GM19372 (cell line): ENCODE measurements at regions not wholly inside any gene's neighbourhood (a gene's known extent, or its start where the extent isn't known, plus 50 kb on each side); places are given as distances from the start of the nearest gene placed in this dataset.

Experiments used
- ATAC-seq: cut with Tn5 transposase; IDR thresholded peaks from one replicate; pipeline ENCODE4 v1.9.1; 2021; ENCODE audit warnings: mild to moderate bottlenecking, low read depth, moderate library complexity; ENCODE audit not compliant: unreplicated experiment

DNA sequence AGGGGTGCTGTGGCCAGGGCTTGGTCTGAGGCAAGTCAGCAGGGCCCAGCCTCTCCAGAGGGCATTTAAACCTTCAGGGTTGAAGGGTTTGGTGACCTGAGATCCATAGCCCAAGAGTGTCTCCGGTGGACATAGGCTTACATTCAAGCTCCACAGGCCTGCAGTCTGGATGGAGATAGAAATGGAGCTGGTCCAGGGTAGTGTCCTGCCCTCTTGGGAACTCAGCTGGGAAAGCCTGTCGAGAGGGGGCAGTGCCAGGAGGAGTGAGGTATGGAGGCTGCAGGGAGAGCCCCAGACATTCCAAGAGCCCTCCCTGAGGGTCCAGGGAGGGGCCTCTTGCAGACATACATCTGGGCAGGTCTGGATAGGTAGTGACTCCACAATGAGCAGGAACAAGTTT is 177.0 kb upstream of the MVB12B start:
- ATAC-seq: no peak

DNA sequence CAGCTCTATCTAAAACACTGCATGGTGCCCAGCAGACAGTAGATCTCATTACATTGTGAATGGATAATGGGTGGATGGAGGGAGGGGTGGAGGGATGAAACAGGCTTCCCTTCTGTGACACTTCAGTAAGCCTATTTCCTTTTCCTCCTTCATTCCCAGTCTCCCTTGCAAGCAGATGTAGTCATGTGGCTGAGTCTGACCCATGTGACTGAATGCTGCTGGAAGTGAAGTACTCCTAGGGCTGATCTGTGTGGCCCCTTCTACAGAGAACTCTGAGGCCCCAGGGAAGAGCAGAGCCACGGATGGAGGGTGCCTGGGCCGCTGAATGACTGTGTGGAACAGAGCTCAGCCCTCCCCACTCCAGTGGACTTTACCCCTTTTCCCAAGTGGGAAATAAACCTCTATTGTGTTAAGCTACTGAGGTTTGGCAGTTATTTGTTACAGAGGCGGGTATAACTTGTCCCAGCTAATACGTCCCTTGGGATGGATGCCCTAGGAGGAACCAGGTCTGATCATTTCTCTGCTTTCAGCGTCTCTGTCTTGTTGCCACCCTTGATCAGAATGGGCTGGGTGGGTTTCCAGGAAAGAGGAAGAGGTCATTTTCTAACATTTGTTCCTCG is 176.1 kb upstream of the MVB12B start:
- ATAC-seq: no peak

DNA sequence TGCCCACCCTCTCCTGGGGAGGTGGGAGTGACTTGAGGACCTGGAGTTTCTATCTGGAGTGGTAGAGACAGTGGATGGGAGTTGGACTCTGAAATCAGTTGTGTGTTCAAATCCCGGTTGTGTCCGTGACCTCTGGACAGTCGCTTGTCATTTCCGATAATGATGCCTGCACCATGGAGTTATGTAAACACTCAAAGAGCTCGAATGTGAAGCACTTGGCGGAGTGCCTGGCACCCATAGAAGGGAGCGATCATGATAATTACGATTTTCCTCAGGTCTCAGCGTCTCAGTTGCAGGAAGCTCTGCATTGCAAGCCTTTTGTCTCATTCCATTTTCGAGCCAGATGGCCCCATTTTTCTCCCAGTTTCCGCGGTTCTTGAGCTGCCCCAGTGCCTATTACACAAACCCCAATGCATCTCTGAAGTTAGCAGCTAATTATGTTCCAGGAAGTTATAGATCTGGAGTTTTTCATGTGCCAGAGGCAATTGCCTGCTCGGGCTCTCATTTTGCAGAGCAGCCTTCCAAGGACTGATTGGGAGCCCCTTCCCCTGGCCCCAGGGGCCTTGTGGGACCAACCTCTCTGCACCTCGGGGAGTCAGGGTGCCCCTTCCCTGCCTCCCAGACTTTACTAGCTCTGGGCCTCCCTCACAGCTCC is 175.5 kb upstream of the MVB12B start:
- no peak for ATAC-seq

DNA sequence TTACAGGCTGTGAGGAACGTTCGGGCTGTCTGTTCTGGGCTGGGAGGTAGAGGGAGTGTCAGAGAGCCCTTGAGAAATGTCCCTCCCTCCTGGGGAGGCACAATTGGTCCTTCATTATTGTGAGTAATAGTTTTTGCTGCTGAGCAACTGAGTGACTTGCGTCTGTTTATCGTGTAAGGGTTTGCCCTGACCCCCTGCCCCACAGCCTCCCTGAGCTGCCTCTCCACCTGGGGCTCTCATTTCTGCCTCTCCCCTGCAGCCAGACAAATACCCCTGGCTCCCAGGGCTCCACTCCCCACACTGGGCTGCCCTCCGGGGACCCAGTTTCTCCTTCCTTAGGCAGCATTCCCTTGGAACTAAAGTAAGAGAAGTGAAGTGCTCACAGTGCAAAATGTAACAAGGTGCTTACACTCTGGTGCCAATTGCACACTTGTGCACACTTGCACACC is 174.9 kb upstream of the MVB12B start:
- no peak for ATAC-seq

- no peak for ATAC-seq
Observed at GRCh38 chr9:126152622-126153362, 173.8 kb upstream of the MVB12B start.

DNA sequence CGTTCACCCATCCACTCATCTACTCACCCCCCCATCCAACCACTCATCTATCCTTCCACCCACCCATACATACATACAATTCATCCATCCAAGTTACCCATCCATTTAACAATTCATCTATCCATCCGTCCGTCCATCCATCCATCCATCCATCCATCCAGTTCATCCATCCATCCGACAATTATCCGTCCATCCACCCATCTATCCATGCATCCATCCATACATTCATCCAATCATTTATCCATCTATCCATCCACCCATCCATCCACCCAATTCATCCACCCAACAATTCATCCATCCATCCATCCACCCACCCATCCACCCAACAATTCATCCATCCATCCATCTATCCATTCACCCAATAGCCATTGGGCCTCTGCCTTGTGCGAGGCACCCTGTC is 173.2 kb upstream of the MVB12B start:
- ATAC-seq: no peak

DNA sequence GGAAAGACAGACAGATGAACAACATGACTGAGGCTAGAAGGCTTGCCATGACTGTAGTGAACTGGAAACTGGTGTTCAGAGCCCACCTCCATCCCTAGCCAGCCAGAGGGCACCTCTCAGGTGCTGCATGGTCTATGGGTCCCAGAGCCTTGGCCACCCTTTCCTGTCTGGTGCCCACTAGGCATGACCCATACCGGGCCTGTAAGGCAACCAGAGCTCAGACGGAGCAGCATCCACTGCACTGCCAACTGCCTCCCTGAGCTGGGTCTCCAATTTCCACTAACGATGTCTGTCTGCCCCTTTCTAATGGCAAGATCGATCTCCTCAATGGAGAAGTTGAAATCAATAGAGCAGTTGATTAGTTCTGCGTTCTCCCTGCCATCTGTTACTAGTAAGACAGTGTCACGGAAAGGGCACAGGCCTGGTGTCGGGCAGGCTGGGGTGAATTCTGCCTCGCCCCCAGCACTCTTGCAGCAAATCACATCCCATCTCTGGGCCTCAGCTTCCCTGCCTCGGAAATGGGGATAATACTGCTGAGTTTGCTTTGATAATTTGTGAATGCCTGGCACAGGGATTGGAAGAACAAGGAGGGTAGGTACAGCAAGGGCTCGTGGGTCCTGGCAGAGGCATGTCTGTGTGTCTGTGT is 172.3 kb upstream of the MVB12B start:
- no peak for ATAC-seq

DNA sequence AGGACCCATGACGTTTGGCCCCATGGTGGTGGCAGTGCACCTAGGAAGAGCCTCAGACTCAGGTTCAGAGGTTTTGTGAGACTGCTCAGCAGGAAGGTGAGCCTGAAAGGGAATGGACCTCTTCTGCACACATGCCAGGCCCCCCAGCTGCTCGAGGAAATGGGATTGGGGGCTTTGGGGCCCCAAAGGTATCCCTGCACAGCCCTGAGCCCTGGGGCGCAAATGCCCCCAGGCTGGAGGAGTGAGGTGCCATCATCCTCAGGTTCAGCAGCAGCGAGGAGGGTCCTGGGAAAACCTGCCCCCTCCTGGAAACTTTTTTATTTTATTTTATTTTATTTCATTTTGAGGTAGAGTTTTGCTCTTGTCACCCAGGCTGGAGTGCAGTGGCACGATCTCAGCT is 171.8 kb upstream of the MVB12B start:
- no peak for ATAC-seq

GRCh38 chr9:126155756-126156664 is 170.6 kb upstream of the MVB12B start:
- ATAC-seq: no peak

GRCh38 chr9:126156898-126157297 is 169.7 kb upstream of the MVB12B start:
- no peak for ATAC-seq

- ATAC-seq: no peak
Observed at GRCh38 chr9:126157423-126157822, 169.2 kb upstream of the MVB12B start.

GRCh38 chr9:126157826-126158587 is 168.6 kb upstream of the MVB12B start:
- ATAC-seq: no peak

DNA sequence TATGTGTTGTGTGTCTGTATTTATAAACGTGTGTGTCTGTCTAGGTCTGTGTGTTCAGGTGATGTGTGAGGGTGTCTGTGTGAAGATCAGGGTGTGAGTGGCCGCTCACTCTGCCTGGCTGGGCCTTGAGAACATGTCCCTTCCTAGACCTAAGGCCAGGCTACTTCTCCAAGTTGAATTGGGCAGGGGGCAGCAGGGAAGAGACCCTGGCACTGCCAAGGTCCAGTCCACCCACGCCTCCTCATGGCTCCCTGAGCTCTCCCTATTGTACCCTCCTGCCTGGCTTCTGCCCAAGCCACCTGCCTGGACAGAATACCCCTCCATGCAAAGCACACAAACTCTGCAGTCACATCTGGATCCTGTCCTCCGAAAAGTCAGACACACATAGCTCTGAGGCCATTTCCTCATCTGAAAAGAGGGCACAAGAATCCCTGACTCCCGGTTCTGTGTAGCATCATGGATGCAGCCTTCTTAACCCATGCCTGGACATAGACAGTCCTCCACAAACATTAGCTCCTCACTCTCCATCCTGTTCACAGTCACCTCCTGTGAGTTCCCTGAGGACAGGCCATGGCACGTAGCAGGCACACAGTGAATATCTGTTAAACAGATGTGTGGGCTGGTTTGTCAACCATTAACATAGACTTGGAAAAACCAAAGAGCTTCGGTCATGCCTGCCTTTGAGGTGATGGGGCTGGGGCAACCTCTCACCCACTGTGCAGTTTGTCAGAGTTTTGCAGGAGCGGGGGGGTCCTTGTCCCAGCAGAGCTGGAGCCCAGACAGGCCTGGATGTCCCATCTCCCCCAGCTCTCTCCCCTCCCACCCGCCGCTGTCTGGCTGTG is 167.8 kb upstream of the MVB12B start:
- ATAC-seq: no peak

- no peak for ATAC-seq
Observed at GRCh38 chr9:126159430-126160060, 167.1 kb upstream of the MVB12B start.

- ATAC-seq: no peak
Observed at GRCh38 chr9:126160067-126160853, 166.4 kb upstream of the MVB12B start.

GRCh38 chr9:126160854-126161329 is 165.7 kb upstream of the MVB12B start:
- no peak for ATAC-seq
